Stimulated activated CD4-positive, alpha-beta T cell treated with anti-CD3 and anti-CD28 coated beads, Interleukin-4, amount 100 ng/mL, for 1 hour (primary cell): ENCODE measurements at regions not wholly inside any gene's neighbourhood (a gene's known extent, or its start where the extent isn't known, plus 50 kb on each side); places are given as distances from the start of the nearest gene placed in this dataset.
"Not testable (repeated sequence)": the region's sequence is repeated elsewhere in the genome, so short reads cannot be mapped to it uniquely, and the experiment has no call there.

ENCODE experiments used
- DNase-seq: peaks from one replicate; pipeline ENCODE4 v3.0.0-alpha.2; 2020

GRCh38 chr5:152717393-152717792 lies 312.3 kb upstream of the NMUR2 start:
- no peak for DNase-seq

- DNase-seq, result no peak
These were observed 318.4 kb upstream of the NMUR2 start for GRCh38 chr5:152723482-152723881.

GRCh38 chr5:152730176-152730575 lies 325.1 kb upstream of the NMUR2 start:
- DNase-seq, result no peak

GRCh38 chr5:152736906-152737305 lies 331.8 kb upstream of the NMUR2 start:
- DNase-seq, result no peak

GRCh38 chr5:152739916-152740315 lies 334.8 kb upstream of the NMUR2 start:
- DNase-seq, result no peak

- DNase-seq, result not testable (repeated sequence)
These were observed 336.0 kb upstream of the NMUR2 start for GRCh38 chr5:152741126-152741525.

- not testable (repeated sequence) for DNase-seq
These were observed 382.7 kb upstream of the NMUR2 start for GRCh38 chr5:152787709-152788217.

- DNase-seq, result no peak
These were observed 396.8 kb upstream of the NMUR2 start for GRCh38 chr5:152801886-152802285.

- no peak for DNase-seq
These were observed 399.1 kb upstream of the NMUR2 start for GRCh38 chr5:152804179-152804578.

GRCh38 chr5:152811988-152812387 lies 406.9 kb upstream of the NMUR2 start:
- no peak for DNase-seq

GRCh38 chr5:152813526-152813925 lies 408.4 kb upstream of the NMUR2 start:
- no peak for DNase-seq

GRCh38 chr5:152819891-152820290 lies 414.8 kb upstream of the NMUR2 start:
- no peak for DNase-seq

- no peak for DNase-seq
These were observed 419.2 kb upstream of the NMUR2 start for GRCh38 chr5:152824316-152824715.

GRCh38 chr5:152838241-152838786 lies 433.2 kb upstream of the NMUR2 start:
- no peak for DNase-seq

GRCh38 chr5:152844713-152845112 lies 439.6 kb upstream of the NMUR2 start:
- no peak for DNase-seq

- DNase-seq, result no peak
These were observed 448.3 kb upstream of the NMUR2 start for GRCh38 chr5:152853361-152853760.

GRCh38 chr5:152855441-152855840 lies 450.4 kb upstream of the NMUR2 start:
- DNase-seq, result no peak

- DNase-seq, result no peak
These were observed 456.2 kb upstream of the NMUR2 start for GRCh38 chr5:152861231-152861630.

- DNase-seq, result no peak
These were observed 459.4 kb upstream of the NMUR2 start for GRCh38 chr5:152864447-152864846.

GRCh38 chr5:152864991-152865390 lies 459.9 kb upstream of the NMUR2 start:
- DNase-seq, result no peak

- no peak for DNase-seq
These were observed 464.9 kb upstream of the NMUR2 start for GRCh38 chr5:152869971-152870370.

GRCh38 chr5:152882621-152883020 lies 477.5 kb upstream of the NMUR2 start:
- DNase-seq, result no peak

GRCh38 chr5:152883066-152883775 lies 478.1 kb upstream of the NMUR2 start:
- no peak for DNase-seq

GRCh38 chr5:152884006-152884405 lies 478.9 kb upstream of the NMUR2 start:
- no peak for DNase-seq

GRCh38 chr5:152900332-152900731 lies 495.3 kb upstream of the NMUR2 start:
- no peak for DNase-seq
